ENCODE measurements at regions not wholly inside any gene's neighbourhood (a gene's known extent, or its start where the extent isn't known, plus 50 kb on each side); places are given as distances from the start of the nearest gene placed in this dataset.

GRCh38 chr1:230002164-230002803 lies 64.8 kb upstream of the GALNT2 start:
- TF ChIP-seq EZH2 (IDR thresholded peaks at IDR 0.05) (no peak), POLR2AphosphoS5 (IDR thresholded peaks at IDR 0.05; ENCODE audit: borderline replicate concordance, low read depth, low read length) (no peak), FOXP2 (optimal IDR thresholded peaks at IDR 0.05; ENCODE audit: control extremely low read depth, extremely low read length, insufficient read depth) (no peak)
